A549 (cell line): ENCODE measurements at regions not wholly inside any gene's neighbourhood (a gene's known extent, or its start where the extent isn't known, plus 50 kb on each side); places are given as distances from the start of the nearest gene placed in this dataset.
A peak's percentile ranks its signal among the peaks of the same experiment; 100 is the strongest.

Source experiments
- CEBPB ChIP-seq, 2 experiments: fragments of >200 bp in 1 of 2; sonication (Bioruptor Twin) in 1 of 2; formaldehyde crosslinking in 1 of 2; IDR thresholded peaks; 2 replicates each; pipeline ENCODE4 v1.6.1; 2012 to 2016
- CTCF ChIP-seq: fragments of >200 bp; sonication (Bioruptor Twin); formaldehyde crosslinking; IDR thresholded peaks from 3 replicates; pipeline ENCODE4 v1.5.1; 2016
- ESRRA ChIP-seq: fragments of 150-350 bp; IDR thresholded peaks from 2 replicates; pipeline ENCODE4 v1.6.1; 2014; ENCODE audit warnings: mild to moderate bottlenecking, low read length, borderline replicate concordance
- PHF8 ChIP-seq: fragments of 200-600 bp; sonication (generic); IDR thresholded peaks from 2 replicates; pipeline ENCODE4 v1.6.1; 2016; ENCODE audit warnings: low read depth, mild to moderate bottlenecking, antibody characterized with exemption, moderate library complexity, borderline replicate concordance

- TF ChIP-seq CTCF (peak; percentile 86), CEBPB (IDR thresholded peaks at IDR 0.05) (peak in 1 of 2 experiments; percentile 37; a peak in 2 of 4 replicates), ESRRA (no peak), PHF8 (no peak)
Measured at GRCh38 chr7:142587578-142588191, 161.6 kb upstream of the PRSS1 start.
